ENCODE measurements at regions not wholly inside any gene's neighbourhood (a gene's known extent, or its start where the extent isn't known, plus 50 kb on each side); places are given as distances from the start of the nearest gene placed in this dataset.

GRCh38 chr13:63201493-63201892, 1785.8 kb upstream of the PCDH20 start:
- no peaks in the 10 kb centered on the region for H3K9me3 ChIP-seq
- H3K36me3 ChIP-seq, result no peaks in the 10 kb centered on the region
- no peak overlapping the region for H3K4me3 ChIP-seq
- TF ChIP-seq CTCF (IDR thresholded peaks at IDR 0.05), result no peak
- H3K27me3 ChIP-seq (replicated peaks; ENCODE audit: insufficient read depth), result no peaks in the 10 kb centered on the region
- no peak for ATAC-seq (ENCODE audit: insufficient number of reproducible peaks, low FRiP score, low read depth)
- H3K27ac ChIP-seq, result no peak overlapping the region
- no peaks in the 10 kb centered on the region for H3K4me1 ChIP-seq (ENCODE audit: control insufficient read depth in 1 of 2, low read depth in 2 of 2)
- DNase-seq (ENCODE audit: low spot score), result no peak

GRCh38 chr13:63199508-63199907, 1783.9 kb upstream of the PCDH20 start:
- H3K9me3 ChIP-seq, result no peaks in the 10 kb centered on the region
- TF ChIP-seq CTCF (IDR thresholded peaks at IDR 0.05), result no peak
- H3K4me1 ChIP-seq (ENCODE audit: control insufficient read depth in 1 of 2, low read depth in 2 of 2), result no peaks in the 10 kb centered on the region
- no peak for DNase-seq (ENCODE audit: low spot score)
- H3K36me3 ChIP-seq, result no peaks in the 10 kb centered on the region
- no peak overlapping the region for H3K4me3 ChIP-seq
- no peak overlapping the region for H3K27ac ChIP-seq
- no peaks in the 10 kb centered on the region for H3K27me3 ChIP-seq (replicated peaks; ENCODE audit: insufficient read depth)
- ATAC-seq (ENCODE audit: insufficient number of reproducible peaks, low FRiP score, low read depth), result no peak

GRCh38 chr13:63198071-63198470, 1782.4 kb upstream of the PCDH20 start:
- Histone ChIP-seq H3K4me3 (no peak overlapping the region), H3K9me3 (no peaks in the 10 kb centered on the region), H3K4me1 (ENCODE audit: control insufficient read depth in 1 of 2, low read depth in 2 of 2) (no peaks in the 10 kb centered on the region), H3K36me3 (no peaks in the 10 kb centered on the region), H3K27me3 (replicated peaks; ENCODE audit: insufficient read depth) (no peaks in the 10 kb centered on the region), H3K27ac (no peak overlapping the region)
- no peak for TF ChIP-seq CTCF (IDR thresholded peaks at IDR 0.05)
- ATAC-seq (ENCODE audit: insufficient number of reproducible peaks, low FRiP score, low read depth) (no peak), DNase-seq (ENCODE audit: low spot score) (no peak)

GRCh38 chr13:63195726-63196125, 1780.1 kb upstream of the PCDH20 start:
- Histone ChIP-seq H3K36me3 (no peaks in the 10 kb centered on the region), H3K27ac (no peak overlapping the region), H3K9me3 (no peaks in the 10 kb centered on the region), H3K4me3 (no peak overlapping the region), H3K4me1 (ENCODE audit: control insufficient read depth in 1 of 2, low read depth in 2 of 2) (no peaks in the 10 kb centered on the region), H3K27me3 (replicated peaks; ENCODE audit: insufficient read depth) (no peaks in the 10 kb centered on the region)
- DNase-seq (ENCODE audit: low spot score), result no peak
- no peak for ATAC-seq (ENCODE audit: insufficient number of reproducible peaks, low FRiP score, low read depth)
- no peak for TF ChIP-seq CTCF (IDR thresholded peaks at IDR 0.05)

DNA sequence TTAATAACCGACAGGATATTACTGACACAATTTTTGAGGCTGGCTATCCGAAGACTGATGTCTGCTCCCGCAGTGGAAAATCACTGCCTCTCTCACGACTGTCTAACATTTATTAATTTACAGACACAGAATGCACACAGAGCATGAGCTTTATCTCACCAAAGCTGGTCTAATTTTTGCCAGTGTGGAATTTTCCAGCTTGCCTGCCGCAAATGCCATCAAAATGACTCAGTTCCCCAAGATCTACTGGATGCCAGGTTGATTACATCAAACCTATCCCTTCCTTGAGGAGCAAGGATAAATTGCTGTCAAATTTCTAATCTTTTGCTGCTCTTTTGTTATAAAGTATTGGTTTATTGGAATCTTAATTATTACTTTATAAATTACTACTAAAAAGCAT, 1775.1 kb upstream of the PCDH20 start:
- DNase-seq (ENCODE audit: low spot score) (no peak), ATAC-seq (ENCODE audit: insufficient number of reproducible peaks, low FRiP score, low read depth) (no peak)
- TF ChIP-seq CTCF (IDR thresholded peaks at IDR 0.05), result no peak
- H3K4me1 ChIP-seq (ENCODE audit: control insufficient read depth in 1 of 2, low read depth in 2 of 2), result no peaks in the 10 kb centered on the region
- H3K9me3 ChIP-seq, result no peaks in the 10 kb centered on the region
- no peaks in the 10 kb centered on the region for H3K36me3 ChIP-seq
- no peaks in the 10 kb centered on the region for H3K27me3 ChIP-seq (replicated peaks; ENCODE audit: insufficient read depth)
- no peak overlapping the region for H3K27ac ChIP-seq
- H3K4me3 ChIP-seq, result no peak overlapping the region
